ENCODE measurements at regions not wholly inside any gene's neighbourhood (a gene's known extent, or its start where the extent isn't known, plus 50 kb on each side); places are given as distances from the start of the nearest gene placed in this dataset.
"Not testable (repeated sequence)": the region's sequence is repeated elsewhere in the genome, so short reads cannot be mapped to it uniquely, and the experiment has no call there.

- FAIRE-seq; DNase-seq (ENCODE audit: low spot score): not testable (repeated sequence)
Observed at GRCh38 chr5:100398815-100399214, 136.4 kb upstream of the FAM174A start.

- DNase-seq (ENCODE audit: low spot score); FAIRE-seq: not testable (repeated sequence)
Observed at GRCh38 chr5:100379254-100379858, 155.8 kb upstream of the FAM174A start.

- not testable (repeated sequence) for FAIRE-seq; DNase-seq (ENCODE audit: low spot score)
Observed at GRCh38 chr5:100364757-100365478, 170.3 kb upstream of the FAM174A start.

- DNase-seq (ENCODE audit: low spot score); FAIRE-seq: not testable (repeated sequence)
Observed at GRCh38 chr5:100364343-100364742, 170.8 kb upstream of the FAM174A start.

- not testable (repeated sequence) for FAIRE-seq; DNase-seq (ENCODE audit: low spot score)
Observed at GRCh38 chr5:100359998-100360397, 175.2 kb upstream of the FAM174A start.

GRCh38 chr5:100346269-100346668 is 188.9 kb upstream of the FAM174A start:
- not testable (repeated sequence) for DNase-seq (ENCODE audit: low spot score); FAIRE-seq

- not testable (repeated sequence) for DNase-seq (ENCODE audit: low spot score); FAIRE-seq
Observed at GRCh38 chr5:100341485-100341884, 193.7 kb upstream of the FAM174A start.

GRCh38 chr5:100322483-100322882 is 212.7 kb upstream of the FAM174A start:
- no peak for DNase-seq (ENCODE audit: low spot score)
- FAIRE-seq, result no peak

- no peak for DNase-seq (ENCODE audit: low spot score)
- no peak for FAIRE-seq
Observed at GRCh38 chr5:100319885-100320284, 215.3 kb upstream of the FAM174A start.

GRCh38 chr5:100313657-100314056 is 221.5 kb upstream of the FAM174A start:
- DNase-seq (ENCODE audit: low spot score) (no peak), FAIRE-seq (no peak)

- no peak for DNase-seq (ENCODE audit: low spot score)
Observed at GRCh38 chr5:100311806-100312205, 223.4 kb upstream of the FAM174A start.

GRCh38 chr5:100306000-100306399 is 229.2 kb upstream of the FAM174A start:
- DNase-seq (ENCODE audit: low spot score), result no peak
- FAIRE-seq, result no peak

More at GRCh38 chr5:100311806-100312205, 223.4 kb upstream of the FAM174A start:
- FAIRE-seq, result no peak

GRCh38 chr5:100303216-100303615 is 232.0 kb upstream of the FAM174A start:
- no peak for FAIRE-seq
- DNase-seq (ENCODE audit: low spot score), result no peak

- DNase-seq (ENCODE audit: low spot score) (no peak), FAIRE-seq (no peak)
Observed at GRCh38 chr5:100299261-100299660, 235.9 kb upstream of the FAM174A start.

GRCh38 chr5:100276071-100276470 is 259.1 kb upstream of the FAM174A start:
- no peak for FAIRE-seq
- DNase-seq (ENCODE audit: low spot score), result no peak

GRCh38 chr5:100275631-100276030 is 259.5 kb upstream of the FAM174A start:
- no peak for FAIRE-seq
- no peak for DNase-seq (ENCODE audit: low spot score)

GRCh38 chr5:100273846-100274580 is 261.2 kb upstream of the FAM174A start:
- DNase-seq (ENCODE audit: low spot score) (no peak), FAIRE-seq (peak; percentile 8)

GRCh38 chr5:100270023-100270771 is 265.0 kb upstream of the FAM174A start:
- DNase-seq (ENCODE audit: low spot score) (peak; percentile 89), FAIRE-seq (peak; percentile 99)

- no peak for DNase-seq (ENCODE audit: low spot score)
- no peak for FAIRE-seq
Observed at GRCh38 chr5:100260968-100261367, 274.2 kb upstream of the FAM174A start.

- no peak for DNase-seq (ENCODE audit: low spot score)
- FAIRE-seq, result no peak
Observed at GRCh38 chr5:100252944-100253343, 282.2 kb upstream of the FAM174A start.

GRCh38 chr5:100252037-100252436 is 283.1 kb upstream of the FAM174A start:
- FAIRE-seq (no peak), DNase-seq (ENCODE audit: low spot score) (no peak)

Data from RCC 7860 (cell line).